22Rv1 (cell line): ENCODE measurements at regions not wholly inside any gene's neighbourhood (a gene's known extent, or its start where the extent isn't known, plus 50 kb on each side); places are given as distances from the start of the nearest gene placed in this dataset.

Source experiments
- ZFX ChIP-seq: fragments of 450-650 bp; IDR thresholded peaks from 2 replicates; pipeline ENCODE4 v1.6.1; 2017; ENCODE audit warnings: antibody characterized with exemption, borderline replicate concordance
- TF ChIP-seq, protein P1 (sequence below): fragments of 450-650 bp; IDR thresholded peaks from 2 replicates; pipeline ENCODE4 v1.5.1; 2017; ENCODE audit warnings: mild to moderate bottlenecking

DNA sequence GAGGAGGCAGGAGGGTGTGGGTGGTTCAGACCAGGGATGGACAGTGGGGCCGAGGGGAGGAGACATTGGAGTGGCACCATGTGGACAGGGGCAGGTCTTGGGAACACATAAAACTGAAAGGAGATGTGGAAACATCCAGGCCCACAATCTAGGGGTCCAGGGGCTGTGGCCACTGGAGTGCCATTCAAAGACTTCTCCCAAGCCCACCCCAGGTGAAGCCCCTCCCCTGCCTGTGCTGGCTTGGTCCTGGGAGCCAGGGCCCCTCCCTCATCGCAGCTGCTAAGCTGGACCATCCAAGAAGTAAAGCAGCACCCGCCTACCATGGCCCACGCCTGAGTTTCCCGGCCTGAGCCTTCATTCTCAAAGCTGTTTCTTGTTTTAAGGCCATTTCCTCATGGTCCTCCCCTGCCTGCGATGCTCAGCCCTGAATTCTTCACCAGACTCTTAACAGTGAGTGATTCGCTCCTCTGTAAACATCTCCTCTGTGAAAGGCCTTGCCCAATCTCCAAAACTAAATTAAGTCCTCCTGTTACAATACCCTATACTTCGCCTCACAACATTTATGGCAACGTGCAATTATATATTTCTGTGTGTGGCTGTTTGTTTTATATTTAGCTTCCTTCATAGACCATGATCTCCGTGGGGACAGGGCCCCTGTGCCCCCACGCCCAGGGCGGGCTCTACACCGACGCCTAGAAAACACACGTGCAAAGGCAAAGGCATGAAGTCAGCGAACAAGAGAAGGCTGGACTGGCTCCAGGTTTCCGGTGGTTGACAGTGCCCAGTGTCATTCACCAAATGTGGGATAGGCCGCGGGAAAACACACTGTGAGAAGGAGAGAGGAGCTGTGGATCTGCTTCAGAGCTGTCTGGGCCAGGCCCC lies 267.8 kb downstream of the ERMARD start:
- TF ChIP-seq, protein P1, sequence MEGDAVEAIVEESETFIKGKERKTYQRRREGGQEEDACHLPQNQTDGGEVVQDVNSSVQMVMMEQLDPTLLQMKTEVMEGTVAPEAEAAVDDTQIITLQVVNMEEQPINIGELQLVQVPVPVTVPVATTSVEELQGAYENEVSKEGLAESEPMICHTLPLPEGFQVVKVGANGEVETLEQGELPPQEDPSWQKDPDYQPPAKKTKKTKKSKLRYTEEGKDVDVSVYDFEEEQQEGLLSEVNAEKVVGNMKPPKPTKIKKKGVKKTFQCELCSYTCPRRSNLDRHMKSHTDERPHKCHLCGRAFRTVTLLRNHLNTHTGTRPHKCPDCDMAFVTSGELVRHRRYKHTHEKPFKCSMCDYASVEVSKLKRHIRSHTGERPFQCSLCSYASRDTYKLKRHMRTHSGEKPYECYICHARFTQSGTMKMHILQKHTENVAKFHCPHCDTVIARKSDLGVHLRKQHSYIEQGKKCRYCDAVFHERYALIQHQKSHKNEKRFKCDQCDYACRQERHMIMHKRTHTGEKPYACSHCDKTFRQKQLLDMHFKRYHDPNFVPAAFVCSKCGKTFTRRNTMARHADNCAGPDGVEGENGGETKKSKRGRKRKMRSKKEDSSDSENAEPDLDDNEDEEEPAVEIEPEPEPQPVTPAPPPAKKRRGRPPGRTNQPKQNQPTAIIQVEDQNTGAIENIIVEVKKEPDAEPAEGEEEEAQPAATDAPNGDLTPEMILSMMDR = no peak
- no peak for TF ChIP-seq ZFX
